CD4-positive, alpha-beta T cell treated with Interleukin-4 for 1 hour (primary cell): ENCODE measurements at regions not wholly inside any gene's neighbourhood (a gene's known extent, or its start where the extent isn't known, plus 50 kb on each side); places are given as distances from the start of the nearest gene placed in this dataset.
"Not testable (repeated sequence)": the region's sequence is repeated elsewhere in the genome, so short reads cannot be mapped to it uniquely, and the experiment has no call there.

Experiments used
- DNase-seq, 2 donors: peaks; one replicate each; pipeline ENCODE4 v3.0.0-alpha.2; 2020 to 2022

DNA sequence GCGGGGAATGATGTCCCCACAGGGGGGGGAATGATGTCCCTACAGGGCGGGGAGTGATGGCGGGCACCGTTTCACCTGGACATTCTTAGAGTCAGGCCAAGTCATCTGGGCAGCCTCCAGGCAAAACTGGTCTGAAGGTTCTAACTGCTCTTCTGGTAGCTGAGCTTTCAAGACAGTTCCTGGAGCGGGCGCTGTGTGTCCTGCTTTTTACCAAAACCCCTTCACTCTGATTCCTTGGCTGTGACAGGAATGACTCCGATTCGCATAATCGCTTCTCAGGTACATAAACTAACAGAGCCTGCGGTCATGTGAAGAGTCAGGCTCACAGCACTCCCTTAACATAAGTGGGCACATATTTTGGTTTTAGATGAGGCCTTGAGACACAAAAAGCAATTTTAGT lies 836.0 kb downstream of the TRIML1 start:
- DNase-seq: no peak

DNA sequence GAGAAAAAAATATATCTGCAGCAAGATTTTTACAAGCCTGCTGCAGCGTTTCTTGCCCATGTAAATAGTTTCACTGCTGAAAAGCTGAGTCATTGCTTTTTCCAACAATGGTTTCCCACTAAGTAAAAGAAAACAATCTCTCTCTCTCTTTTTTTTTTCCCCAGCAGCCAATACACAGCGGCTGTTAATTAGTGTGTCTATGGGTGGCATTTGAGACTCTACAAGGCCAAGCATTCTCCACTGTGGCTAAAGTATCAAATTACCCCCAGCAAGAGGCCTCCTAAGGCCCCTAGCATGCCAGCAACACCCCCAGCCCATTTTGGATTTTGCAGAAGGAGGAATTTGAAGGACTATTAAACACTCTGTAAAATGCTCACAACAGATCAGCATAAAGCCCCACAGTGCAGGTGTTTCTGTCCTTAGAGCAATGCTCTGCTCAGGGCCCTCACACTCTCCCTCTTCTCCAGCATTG lies 837.4 kb downstream of the TRIML1 start:
- DNase-seq: no peak

DNA sequence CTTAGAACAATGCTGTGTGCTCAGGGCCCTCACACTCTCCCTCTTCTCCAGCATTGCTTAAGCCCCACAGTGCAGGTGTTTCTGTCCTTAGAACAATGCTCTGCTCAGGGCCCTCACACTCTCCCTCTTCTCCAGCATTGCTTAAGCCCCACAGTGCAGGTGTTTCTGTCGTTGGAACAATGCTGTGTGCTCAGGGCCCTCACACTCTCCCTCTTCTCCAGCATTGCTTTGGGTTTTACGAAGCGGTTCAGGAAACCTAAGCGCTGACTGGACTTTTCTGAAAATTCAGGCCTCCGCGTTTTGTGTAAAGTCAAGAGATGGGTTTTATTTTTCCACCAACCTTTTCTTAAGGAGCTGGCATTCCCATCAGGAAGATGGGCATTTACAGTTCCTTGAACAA lies 838.0 kb downstream of the TRIML1 start:
- not testable (repeated sequence) for DNase-seq

DNA sequence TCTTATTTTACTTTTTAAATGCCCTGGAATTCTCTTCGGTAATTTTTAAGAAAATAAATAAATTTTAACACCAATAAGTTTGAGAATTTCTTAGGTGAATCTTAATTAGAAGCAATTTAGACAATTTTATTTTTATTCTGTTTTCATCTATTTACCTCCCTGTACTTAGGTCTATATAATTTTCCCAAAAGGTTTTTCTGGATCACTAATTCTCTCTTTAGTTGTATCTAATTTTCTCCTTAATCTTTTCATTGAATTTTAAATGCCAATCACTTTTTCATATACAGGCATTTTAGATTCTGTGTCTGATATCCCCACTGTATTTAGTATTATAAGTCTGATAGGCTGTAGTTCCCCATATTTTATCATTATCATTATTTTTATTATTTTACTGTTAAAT lies 845.3 kb downstream of the TRIML1 start:
- no peak for DNase-seq

DNA sequence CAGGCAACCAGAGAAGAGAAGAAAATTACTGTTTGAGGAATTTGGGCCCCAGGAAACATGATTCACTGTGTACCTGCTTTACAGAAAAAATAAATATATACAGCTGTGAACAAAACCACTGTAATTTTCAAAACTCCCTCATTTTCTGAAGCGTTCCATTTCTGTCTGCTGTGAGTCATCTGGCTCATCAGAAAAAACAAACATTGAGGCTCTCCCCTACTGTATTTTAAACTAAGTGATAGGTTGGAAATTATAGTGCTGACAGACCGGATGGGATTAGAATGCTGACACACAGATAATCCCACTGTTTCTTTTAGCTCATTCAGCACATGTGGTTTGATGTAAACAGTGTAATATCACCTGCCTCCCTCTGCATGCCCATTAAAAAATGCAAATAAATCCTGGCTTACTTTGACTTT lies 847.0 kb downstream of the TRIML1 start:
- no peak for DNase-seq

DNA sequence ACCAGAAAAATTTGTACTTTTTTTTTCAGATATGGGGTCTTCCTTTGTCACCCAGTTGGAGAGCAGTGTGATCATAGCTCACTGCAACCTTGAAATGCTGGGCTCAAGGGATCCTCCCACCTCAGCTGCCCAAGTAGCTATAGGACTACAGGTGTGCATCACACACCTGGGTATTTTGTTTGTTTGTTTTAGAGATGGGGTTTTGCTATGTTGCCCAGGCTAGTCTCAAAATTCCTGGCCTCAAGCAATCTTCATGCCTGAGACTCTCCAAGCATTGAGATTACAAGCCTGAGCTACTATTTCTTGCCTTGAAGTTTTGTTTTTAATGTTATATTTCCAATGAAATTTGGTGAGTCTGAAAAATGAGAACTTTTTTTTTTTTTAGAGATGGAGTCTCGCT lies 847.8 kb downstream of the TRIML1 start:
- no peak for DNase-seq

DNA sequence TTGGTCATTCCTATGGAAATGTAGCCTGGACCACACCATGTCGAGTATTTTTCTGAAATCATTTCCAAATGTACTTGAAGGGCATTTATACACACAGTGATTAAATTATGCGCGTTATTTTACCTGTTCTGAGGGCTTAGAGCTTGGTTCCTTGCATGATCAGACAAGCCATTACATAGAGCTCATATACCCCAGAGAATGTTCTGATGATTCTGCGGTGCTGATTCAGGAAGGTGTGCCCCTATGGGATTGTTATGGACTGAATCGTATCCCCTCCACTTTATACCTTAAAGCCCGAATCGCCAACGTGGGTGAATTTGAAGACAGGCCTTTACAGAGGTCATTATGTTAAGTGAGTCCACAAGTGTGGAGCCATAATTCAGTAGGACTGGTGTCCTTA lies 848.9 kb downstream of the TRIML1 start:
- DNase-seq: no peak

DNA sequence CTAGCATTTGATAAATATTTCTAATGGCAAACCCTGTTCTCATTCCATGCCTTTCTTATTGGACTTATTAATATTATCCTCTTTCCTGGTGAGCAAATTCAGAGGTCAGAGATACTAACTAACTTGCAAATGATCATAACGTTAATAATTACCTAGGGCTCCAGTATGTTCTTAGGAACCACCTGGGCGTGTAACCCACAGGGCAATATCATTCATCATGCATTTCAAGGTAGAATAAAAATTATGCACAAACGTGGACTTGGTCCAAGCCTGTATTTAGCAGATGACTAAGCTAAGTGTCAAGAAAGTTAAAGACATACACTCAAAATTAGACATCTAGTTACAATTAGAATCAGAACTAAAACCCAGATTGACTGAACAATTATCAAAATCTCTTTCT lies 850.1 kb downstream of the TRIML1 start:
- no peak for DNase-seq

DNA sequence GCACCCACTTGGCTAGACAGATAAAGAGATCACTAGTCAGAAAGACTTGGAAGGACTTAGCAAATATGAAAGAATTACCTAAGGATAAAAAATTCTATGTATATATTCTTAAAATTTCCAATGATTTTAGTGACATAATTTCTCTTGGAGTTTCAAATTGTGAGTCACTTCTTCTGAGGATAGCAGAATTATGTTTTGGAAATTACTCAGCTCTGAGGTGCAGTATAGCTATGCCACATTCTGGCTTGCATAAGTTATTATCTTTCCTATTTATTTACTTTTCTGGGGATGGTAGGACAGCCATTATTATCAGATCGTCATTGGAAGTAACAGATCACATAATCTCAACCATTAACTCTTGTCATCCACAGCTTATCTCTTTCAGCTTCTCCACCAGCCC lies 853.5 kb downstream of the TRIML1 start:
- DNase-seq: no peak

DNA sequence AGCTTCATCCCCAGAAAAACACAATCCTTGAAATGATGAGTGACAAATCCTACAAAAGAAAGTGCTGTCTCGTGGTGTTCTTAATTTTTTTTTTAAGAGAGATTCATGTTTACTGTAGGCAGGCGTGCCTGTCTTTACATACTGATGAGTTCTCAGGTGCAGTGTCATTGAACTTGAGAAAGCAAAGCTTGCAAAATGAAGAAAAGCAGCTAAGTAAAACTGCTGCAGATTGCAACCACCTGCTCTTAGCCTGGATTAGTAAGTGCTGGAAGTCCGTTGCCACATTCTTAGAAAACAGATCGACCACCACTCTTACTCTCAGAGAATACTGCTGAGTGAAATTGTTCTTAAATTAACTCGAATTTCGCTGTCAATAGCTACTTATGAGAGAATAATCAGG lies 854.6 kb downstream of the TRIML1 start:
- DNase-seq: no peak

DNA sequence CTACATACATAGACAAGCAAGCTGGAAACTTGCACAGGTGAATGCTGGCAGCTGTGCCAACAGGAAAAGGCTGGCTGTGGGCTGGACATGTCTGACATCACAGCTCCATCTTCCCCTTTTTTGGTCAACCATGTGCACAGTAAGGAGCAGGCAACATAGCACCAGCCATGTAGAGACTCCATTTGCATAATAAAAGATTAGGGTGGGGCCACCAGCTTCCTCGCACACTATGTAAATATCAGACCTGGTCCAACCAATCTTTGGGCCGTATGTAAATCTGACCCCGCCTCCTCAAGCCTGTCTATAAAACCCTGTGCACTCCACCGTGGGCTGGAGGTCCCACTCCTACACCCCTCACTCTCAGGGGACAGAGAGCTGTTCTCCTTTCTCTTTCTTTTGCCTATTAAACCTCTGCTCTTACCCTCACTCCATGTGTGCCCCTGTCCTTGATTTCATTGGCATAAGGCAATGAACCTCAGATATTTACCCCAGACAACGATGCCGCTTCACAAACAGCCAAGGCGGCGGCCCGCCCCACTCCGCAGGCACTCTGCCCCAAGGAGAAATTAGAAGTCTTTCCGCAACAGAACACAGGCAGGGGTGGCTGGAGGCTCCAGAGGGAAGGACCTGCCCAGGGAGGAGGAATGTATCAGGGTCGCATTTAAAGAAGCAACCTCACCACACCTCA lies 862.2 kb downstream of the TRIML1 start:
- DNase-seq: no peak

DNA sequence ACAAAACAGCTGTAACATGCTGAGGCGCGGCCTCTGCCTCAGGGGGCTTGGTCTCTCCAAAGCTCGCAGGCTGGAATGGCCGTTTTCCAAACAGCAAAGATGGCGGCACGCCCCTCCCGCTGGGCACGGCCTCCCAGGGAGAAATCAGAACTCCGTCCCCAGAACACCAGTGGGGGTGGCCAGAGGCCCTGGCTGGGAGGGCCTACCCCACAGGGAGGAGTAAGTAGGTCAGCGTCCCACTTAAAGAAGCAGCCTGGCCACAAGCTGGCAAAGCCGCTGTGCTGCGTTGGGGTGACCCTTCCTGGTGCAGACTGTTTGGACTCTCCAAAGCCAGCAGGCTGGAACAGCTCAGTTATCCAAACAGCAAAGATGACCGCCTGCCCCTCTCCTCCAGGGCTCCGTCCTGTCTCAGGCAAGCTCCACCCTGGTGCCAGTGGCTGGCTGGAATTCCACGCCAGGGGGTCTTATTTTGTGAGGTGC lies 862.8 kb downstream of the TRIML1 start:
- DNase-seq: no peak

DNA sequence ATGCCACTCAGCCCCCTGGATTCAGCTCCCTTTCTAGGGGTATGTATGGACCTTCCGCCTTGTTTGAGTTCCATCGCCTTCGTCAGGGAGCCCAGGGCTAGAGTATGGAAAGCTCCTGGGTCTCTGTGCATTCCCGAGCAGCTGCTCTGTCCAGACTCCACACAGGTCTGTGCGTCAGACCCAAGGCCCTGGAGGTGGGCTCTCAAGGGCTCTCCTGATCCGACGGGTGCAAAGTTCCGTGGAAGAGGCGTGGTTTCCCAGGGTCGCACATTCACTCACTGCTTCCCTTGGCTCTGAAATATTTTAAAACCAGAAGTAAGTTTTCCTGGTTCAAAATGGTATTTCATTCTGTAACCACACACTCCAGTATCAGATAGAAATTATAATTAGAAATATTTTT lies 863.2 kb downstream of the TRIML1 start:
- no peak for DNase-seq

DNA sequence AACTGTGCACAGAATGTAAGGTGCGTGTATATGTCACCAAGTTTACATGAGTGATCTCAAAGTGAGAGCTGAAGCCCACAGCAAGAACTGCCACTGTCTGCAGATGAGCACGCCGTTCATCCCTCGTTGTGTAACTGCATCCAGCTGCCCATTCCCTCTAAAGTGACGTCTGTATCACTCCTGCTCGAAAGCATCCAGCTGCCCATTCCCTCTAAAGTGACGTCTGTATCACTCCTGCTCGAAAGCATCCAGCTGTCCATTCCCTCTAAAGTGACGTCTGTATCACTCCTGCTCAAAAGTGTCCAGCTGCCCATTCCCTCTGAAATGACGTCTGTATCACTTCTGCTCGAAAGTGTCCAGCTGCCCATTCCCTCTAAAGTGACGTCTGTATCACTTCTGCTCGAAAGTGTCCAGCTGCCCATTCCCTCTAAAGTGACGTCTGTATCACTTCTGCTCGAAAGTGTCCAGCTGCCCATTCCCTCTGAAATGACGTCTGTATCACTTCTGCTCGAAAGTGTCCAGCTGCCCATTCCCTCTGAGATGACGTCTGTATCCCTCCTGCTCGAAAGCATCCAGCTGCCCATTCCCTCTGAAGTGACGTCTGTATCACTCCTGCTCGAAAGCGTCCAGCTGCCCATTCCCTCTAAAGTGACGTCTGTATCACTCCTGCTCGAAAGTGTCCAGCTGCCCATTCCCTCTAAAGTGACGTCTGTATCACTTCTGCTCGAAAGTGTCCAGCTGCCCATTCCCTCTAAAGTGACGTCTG lies 871.4 kb downstream of the TRIML1 start:
- not testable (repeated sequence) for DNase-seq

DNA sequence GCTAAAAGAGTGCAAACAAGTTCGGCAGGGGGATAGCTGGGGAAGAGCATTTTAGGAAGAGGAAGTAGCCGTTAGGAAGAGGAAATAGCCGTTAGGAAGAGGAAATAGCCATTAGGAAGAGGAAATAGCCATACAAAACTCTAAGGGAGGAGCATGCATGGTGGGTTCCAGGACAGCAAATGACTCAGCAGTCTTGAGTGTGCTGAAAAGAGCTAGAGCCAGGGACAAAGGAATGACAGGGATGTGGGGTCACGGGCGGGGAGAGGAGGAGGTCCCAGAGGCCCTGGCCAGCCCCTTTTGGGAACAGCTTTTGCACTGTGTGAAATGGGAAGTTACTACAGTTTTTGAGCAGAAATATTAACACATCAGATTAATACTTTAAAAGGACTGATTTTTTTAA lies 882.6 kb downstream of the TRIML1 start:
- DNase-seq: no peak

DNA sequence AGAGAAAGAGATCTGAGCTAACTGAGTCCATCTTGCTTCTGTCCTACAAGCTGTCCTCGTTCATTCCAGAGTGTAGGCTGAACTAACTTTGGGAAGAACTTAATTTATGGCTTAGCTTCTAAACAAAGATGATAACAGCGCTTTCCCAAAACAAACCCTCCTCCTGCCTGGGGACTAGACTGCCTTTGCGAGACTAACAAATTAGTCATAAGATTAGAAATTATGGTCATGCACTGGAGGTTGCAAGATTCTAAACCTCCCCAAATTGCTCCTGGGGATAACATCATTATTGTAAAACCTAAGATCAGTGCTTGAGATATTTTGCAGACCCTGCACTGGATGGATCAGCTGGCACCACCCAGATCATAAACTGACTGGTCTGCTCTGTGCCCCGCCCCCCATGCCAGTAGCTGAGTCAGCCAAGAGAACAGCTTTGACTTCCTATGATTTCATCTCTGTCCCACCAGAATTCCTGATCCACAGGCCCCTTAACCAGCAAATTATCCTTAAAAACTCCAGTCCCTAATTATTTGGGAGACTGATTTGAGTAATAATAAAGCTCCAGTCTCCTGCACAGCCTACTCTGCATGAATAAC lies 883.3 kb downstream of the TRIML1 start:
- no peak for DNase-seq

DNA sequence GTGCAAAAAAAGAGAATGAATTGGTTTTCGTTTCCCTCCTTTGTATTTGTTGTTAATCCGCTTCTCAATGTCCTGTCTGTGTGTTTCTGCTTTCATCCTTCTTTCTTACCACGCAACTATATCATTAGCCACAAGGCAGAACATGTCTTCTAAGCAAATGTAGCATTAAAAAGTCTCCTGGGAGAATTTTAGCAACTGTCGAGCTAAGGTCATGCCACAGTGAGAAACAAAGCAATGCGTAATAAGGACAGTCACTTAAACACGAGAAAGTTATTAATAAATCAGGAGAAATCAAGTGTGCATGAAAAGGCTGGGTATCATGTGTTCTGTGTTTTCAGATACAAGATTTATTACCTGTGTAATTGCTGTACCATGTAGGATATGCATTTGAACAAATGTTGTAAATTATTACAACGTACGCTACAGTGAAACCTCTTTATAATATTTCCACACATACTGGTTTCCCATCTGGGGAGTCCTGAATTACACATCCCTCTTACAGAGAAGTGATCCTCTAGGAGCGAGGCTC lies 890.8 kb downstream of the TRIML1 start:
- DNase-seq: no peak

DNA sequence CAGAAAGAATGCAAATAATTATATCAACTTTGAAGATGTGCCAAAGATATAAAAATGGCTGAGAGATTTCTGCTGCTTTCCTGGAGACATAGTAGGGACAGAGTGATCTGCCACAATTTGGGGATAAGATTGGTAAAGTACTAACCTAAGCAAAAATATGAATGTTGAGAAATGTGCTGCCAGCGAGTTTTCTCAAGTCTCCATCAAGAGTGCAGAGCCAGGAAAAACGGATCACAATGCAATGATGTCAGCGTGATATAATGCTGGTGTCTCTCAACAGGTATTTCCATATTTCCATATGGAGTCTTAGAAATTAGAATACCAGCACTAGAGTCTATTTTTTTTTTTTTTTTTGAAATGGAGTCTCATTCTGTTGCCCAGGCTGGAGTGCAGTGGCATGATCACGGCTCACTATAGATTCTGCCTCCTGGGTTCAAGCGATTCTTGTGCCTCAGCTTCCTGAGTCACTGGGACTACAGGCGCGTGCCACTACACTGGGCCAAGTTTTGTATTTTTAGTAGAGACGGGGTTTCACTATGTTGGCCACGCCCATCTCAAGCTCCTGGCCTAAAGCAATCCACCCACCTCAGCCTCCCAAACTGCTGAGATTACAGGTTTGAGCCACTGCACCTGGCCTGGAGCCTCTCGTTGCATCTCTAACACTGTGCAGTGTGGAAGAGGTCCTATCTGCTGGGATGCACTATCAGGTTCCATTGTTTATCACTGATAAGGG lies 893.5 kb downstream of the TRIML1 start:
- DNase-seq: no peak

DNA sequence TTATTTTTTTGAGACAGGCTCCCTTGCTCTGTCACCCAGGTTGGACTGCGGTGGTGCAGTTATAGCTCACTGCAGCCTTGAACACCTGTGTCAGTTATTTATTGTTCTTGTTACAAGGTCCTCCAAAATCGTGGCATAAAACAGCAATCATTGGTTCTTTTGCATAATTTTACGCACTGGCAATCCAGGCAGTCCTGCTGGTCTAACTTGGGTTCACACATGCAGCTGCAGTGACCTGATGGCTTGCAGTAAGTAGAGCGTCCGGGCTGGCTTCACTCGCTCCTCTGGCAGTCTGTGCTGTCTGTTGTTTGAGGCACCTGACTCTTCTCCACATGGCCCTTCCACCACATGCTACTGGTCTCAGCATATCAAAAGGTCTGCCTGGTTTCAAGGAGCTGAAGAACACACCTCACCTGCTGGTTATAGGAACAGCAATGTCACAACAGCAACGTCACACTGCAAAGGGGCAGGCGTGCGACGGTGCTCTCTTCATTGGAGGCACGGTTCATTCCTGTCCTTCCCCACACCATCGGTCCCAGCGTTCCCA lies 894.6 kb downstream of the TRIML1 start:
- no peak for DNase-seq

DNA sequence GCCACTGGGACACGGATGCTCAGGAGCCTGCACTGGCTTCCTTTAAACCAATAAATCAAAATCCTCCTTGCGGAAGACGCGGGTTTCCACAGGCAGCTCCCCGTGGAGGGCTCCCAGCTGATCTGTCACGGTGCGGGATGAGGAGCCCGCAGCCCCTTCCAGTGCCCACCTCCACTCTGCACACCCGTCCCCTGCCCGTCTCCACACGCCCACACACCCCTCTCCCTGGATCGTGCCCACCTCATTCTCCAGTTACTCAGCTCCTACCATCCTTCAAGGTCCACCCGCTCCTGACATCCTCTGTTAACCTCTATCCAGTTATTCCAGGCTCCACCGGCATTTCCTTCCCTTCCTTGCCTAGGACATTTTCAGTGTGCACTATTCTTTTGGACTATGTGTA lies 895.9 kb downstream of the TRIML1 start:
- DNase-seq: no peak

DNA sequence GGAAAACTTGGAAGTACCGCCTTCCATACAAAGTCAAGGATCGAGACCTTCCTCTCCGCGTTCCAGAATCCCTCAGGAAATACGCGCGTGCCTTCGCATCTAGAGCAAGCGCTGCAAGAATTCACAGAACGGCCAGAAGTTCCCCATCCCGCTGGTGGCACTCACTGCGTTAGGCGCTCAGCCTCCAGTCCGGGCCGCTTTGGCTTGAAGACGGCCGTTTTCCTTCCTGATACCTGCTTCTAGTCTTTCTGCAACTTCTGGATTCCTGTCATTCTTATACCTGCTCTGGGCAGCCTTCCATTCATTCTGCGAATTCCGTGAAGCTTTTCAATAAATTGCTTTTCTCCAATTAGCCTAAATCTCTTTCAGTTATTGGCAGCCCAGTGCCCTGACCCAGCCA lies 896.4 kb downstream of the TRIML1 start:
- no peak for DNase-seq

DNA sequence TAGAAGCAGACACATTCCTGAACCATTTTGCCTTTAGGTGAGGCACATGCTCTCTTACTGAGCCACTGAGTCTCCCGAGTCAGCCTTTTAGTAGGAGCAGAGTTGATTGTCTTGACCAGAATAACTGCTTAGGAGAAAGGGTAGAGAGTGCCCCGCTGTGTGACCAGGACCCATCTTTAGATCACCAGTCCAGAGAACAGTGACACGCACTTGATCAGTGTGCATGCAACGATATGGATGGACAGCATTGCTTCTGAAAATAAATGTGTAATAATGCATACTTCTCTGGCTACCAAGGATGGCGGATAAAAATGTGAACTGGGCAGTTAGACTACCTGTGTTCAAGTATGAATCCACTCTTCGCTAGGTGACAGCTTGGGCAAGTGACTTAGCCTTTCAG lies 897.7 kb downstream of the TRIML1 start:
- DNase-seq: no peak

DNA sequence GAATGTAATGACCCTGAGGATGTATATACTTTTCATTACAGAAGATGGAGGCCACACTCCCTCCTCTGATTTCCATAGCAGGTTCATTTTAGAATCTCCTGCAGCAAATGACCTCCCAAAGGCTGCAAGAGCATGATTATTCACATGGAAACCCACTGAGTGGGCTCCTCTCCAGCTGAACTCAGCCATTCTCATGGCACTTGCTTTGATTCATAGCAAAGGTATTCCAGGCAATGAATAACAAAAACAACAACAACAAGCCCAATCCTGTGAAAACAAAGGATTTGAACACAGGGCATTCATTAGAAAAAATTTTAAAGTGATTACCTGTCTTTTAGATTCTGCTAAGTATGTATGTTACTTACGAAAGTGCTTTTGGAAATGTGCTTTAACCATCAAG lies 894.0 kb upstream of the FRG1 start:
- DNase-seq: no peak
